Ishikawa (cell line): ENCODE measurements at regions not wholly inside any gene's neighbourhood (a gene's known extent, or its start where the extent isn't known, plus 50 kb on each side); places are given as distances from the start of the nearest gene placed in this dataset.

ENCODE experiments used
- CEBPB ChIP-seq: IDR thresholded peaks from 2 replicates; pipeline ENCODE4 v1.6.1; 2012
- CREB1 ChIP-seq: IDR thresholded peaks from 2 replicates; pipeline ENCODE4 v1.6.1; 2012; ENCODE audit warnings: low read depth
- EGR1 ChIP-seq: IDR thresholded peaks from 2 replicates; pipeline ENCODE4 v1.6.1; 2012
- EP300 ChIP-seq: IDR thresholded peaks from 2 replicates; pipeline ENCODE4 v1.6.1; 2012; ENCODE audit warnings: borderline replicate concordance
- FOXM1 ChIP-seq: IDR thresholded peaks from 2 replicates; pipeline ENCODE4 v1.6.1; 2012; ENCODE audit warnings: low read depth, borderline replicate concordance
- NFIC ChIP-seq: IDR thresholded peaks from 2 replicates; pipeline ENCODE4 v1.6.1; 2012
- RAD21 ChIP-seq: IDR thresholded peaks from 2 replicates; pipeline ENCODE4 v1.6.1; 2012; ENCODE audit warnings: low read depth
- TAF1 ChIP-seq: IDR thresholded peaks from 2 replicates; pipeline ENCODE4 v1.6.1; 2012; ENCODE audit warnings: low read depth, mild to moderate bottlenecking
- TCF12 ChIP-seq: IDR thresholded peaks from 2 replicates; pipeline ENCODE4 v1.6.1; 2012; ENCODE audit warnings: low read depth
- TEAD4 ChIP-seq: IDR thresholded peaks from 2 replicates; pipeline ENCODE4 v1.6.1; 2012
- YY1 ChIP-seq: IDR thresholded peaks from 2 replicates; pipeline ENCODE4 v1.6.1; 2012; ENCODE audit warnings: low read depth
- ZBTB7A ChIP-seq: IDR thresholded peaks from 2 replicates; pipeline ENCODE4 v1.6.1; 2012; ENCODE audit warnings: low read depth
- TF ChIP-seq, protein P1 (sequence below): IDR thresholded peaks from 2 replicates; pipeline ENCODE4 v1.6.1; 2012
- TF ChIP-seq, protein P2 (sequence below): IDR thresholded peaks from 2 replicates; pipeline ENCODE4 v1.6.1; 2012; ENCODE audit warnings: low read depth, mild to moderate bottlenecking
- TF ChIP-seq, protein P3 (sequence below): IDR thresholded peaks from 2 replicates; pipeline ENCODE4 v1.6.1; 2012

DNA sequence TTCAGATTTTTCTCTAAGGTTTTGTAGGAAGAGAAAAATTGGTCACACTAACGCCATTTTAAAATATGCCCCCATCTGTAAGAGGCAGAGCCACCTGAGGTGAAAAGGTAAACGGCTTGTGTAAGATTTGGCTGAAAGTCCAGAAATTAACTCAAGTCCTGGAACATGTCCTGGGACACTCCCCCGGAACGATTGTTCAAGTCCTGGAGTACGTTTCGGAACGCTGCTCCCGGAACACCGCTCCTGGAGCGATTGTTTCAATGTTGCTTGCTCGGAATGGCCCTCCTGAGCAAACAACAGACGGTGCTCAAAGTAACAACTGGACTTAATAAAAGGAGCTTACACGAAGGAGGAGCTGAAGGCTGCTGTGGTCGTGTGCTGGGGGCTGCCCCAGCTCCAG, 796.5 kb upstream of the SLIT2 start:
- TF ChIP-seq, protein P1, sequence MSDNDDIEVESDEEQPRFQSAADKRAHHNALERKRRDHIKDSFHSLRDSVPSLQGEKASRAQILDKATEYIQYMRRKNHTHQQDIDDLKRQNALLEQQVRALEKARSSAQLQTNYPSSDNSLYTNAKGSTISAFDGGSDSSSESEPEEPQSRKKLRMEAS = peak; percentile 42; the same call in 1 of the 2 replicates
- TF ChIP-seq, protein P2, sequence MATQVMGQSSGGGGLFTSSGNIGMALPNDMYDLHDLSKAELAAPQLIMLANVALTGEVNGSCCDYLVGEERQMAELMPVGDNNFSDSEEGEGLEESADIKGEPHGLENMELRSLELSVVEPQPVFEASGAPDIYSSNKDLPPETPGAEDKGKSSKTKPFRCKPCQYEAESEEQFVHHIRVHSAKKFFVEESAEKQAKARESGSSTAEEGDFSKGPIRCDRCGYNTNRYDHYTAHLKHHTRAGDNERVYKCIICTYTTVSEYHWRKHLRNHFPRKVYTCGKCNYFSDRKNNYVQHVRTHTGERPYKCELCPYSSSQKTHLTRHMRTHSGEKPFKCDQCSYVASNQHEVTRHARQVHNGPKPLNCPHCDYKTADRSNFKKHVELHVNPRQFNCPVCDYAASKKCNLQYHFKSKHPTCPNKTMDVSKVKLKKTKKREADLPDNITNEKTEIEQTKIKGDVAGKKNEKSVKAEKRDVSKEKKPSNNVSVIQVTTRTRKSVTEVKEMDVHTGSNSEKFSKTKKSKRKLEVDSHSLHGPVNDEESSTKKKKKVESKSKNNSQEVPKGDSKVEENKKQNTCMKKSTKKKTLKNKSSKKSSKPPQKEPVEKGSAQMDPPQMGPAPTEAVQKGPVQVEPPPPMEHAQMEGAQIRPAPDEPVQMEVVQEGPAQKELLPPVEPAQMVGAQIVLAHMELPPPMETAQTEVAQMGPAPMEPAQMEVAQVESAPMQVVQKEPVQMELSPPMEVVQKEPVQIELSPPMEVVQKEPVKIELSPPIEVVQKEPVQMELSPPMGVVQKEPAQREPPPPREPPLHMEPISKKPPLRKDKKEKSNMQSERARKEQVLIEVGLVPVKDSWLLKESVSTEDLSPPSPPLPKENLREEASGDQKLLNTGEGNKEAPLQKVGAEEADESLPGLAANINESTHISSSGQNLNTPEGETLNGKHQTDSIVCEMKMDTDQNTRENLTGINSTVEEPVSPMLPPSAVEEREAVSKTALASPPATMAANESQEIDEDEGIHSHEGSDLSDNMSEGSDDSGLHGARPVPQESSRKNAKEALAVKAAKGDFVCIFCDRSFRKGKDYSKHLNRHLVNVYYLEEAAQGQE = no peak
- TF ChIP-seq TCF12 (peak; percentile 62), EGR1 (no peak), CEBPB (peak; percentile 67), TEAD4 (peak; percentile 62), FOXM1 (peak; percentile 38; the same call in 1 of the 2 replicates), NFIC (peak; percentile 77), ZBTB7A (no peak), TAF1 (peak; percentile 77), YY1 (peak; percentile 65; the same call in 1 of the 2 replicates), RAD21 (peak; percentile 27; the same call in 1 of the 2 replicates), CREB1 (no peak), EP300 (peak; percentile 70)
- TF ChIP-seq, protein P3, sequence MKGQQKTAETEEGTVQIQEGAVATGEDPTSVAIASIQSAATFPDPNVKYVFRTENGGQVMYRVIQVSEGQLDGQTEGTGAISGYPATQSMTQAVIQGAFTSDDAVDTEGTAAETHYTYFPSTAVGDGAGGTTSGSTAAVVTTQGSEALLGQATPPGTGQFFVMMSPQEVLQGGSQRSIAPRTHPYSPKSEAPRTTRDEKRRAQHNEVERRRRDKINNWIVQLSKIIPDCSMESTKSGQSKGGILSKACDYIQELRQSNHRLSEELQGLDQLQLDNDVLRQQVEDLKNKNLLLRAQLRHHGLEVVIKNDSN = peak; percentile 35; the same call in 1 of the 2 replicates

DNA sequence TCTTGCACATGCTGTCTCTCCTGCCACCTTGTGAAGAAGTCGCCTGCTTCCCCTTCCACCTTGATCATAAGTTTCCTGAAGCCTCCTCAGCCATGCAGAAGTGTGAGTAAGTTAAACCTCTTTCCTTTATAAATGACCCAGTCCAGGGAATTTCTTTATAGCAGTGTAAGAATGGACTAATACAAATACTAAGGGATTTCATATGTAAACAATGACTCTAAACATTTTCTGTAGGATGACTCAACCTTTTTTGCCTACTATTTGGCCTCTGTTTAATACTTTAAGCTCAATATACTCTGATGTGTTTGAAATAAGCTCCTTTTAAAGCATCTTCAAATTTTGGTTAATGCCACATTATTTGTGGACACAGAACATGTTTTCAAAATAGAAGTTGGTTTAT, 813.5 kb upstream of the SLIT2 start:
- TF ChIP-seq TAF1 (no peak), NFIC (no peak), EP300 (no peak)

DNA sequence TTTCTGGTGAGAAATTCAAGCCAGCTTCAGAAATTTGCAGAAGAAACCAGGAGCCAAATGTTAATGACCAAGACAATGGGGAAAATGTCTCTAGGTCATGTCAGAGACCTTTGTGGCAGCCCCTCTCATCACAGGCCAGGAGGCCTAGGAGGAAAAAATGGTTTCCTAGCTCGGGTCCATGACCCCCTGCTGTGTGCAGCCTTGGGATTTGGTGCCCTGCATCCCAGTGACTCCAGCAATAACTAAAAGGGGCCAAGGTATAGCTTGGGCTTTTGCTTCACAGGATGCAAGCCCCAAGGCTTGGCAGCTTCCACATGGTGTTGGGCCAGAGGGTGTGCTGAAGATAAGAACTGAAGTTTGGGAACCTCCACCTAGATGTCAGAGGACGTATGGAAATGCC, 814.7 kb upstream of the SLIT2 start:
- TF ChIP-seq YY1 (no peak), TCF12 (no peak), EGR1 (no peak), FOXM1 (no peak), RAD21 (no peak), TAF1 (no peak), ZBTB7A (no peak)
- TF ChIP-seq, protein P3 = no peak

DNA sequence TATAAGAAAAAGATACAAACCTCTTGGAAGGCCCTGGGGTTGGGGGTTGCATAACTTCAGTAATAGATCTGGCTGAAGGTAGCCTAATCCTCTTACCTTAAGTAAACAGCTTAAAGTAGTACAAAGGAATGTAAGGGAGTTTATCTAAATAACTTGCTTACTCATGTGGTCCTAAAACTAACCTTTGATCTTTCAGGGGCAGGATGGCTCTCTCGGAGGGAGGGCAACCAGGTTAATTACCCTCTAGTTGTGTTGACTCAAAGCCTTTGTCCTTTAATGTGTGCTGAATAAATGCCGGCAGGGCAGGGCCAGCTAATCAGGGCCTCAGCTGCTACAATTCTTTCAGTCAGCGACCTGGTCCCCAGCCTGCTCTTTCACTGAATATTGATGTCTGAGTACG, 822.0 kb upstream of the SLIT2 start:
- no peak for TF ChIP-seq RAD21
- TF ChIP-seq EGR1 = no peak
- no peak for TF ChIP-seq YY1
- TF ChIP-seq NFIC = no peak
- no peak for TF ChIP-seq TAF1
- TF ChIP-seq, protein P3 = no peak
- TF ChIP-seq TEAD4 = no peak

DNA sequence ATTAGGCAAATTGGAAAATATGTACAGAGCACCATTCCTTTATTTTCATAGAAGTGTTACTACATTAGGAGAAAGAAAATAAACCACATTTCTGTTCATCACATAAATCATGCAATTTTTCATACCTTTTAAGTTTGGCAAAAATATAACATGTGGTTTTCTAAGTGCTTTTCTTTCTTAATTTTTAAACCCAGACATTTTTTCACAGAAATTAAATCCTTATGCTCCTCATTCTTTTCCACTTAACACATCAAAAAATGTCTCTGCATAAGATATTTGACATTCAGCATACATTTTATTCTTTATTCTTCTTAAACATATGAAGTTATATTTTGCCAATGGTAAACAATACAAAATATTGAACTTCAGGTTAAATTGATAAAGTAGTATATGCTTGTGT, 826.6 kb upstream of the SLIT2 start:
- TF ChIP-seq, protein P1 = no peak
- no peak for TF ChIP-seq CREB1
- TF ChIP-seq EGR1 = no peak
- TF ChIP-seq RAD21 = no peak
- TF ChIP-seq EP300 = no peak
- TF ChIP-seq, protein P2 = no peak

DNA sequence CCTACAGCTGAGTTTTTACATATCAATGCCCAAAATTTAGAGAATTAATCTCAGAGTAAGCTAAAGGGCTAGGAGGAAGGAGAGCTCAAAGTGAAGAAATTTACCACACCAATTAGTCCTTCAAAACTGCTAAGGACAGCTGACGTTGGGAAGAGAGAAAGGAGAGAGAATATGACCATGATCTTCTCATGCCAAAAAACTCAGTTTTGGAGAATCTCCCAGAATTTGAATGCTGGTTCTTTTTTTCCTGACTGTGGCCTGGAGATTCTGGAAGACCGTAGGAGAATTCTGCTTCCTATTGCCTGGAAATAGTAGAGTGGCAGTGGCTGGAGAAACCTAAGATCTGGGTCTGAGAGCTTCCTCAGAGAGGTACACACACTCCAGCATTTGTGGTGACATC, 834.4 kb upstream of the SLIT2 start:
- TF ChIP-seq, protein P1 = no peak
- no peak for TF ChIP-seq YY1
- TF ChIP-seq CEBPB = no peak
- TF ChIP-seq ZBTB7A = no peak
- TF ChIP-seq EGR1 = no peak
- no peak for TF ChIP-seq NFIC
- no peak for TF ChIP-seq RAD21
- TF ChIP-seq, protein P3 = no peak
- TF ChIP-seq FOXM1 = no peak
